ENCODE measurements at regions not wholly inside any gene's neighbourhood (a gene's known extent, or its start where the extent isn't known, plus 50 kb on each side); places are given as distances from the start of the nearest gene placed in this dataset.

- Histone ChIP-seq H3K23ac (ENCODE audit: low read depth, low read length, poor library complexity) (no peak overlapping the region), H3K9ac (ENCODE audit: low read depth, low read length, poor library complexity) (no peak overlapping the region), H2BK5ac (ENCODE audit: low read length) (no peak overlapping the region), H3K4me1 (ENCODE audit: control insufficient read depth in 2 of 2, insufficient read depth in 1 of 2, low read depth in 1 of 2, low read length in 2 of 2) (peaks cover 3 to 5% of the 10 kb centered on the region in 2 donors), H2AK5ac (ENCODE audit: low read depth, low read length) (no peak overlapping the region), H2BK120ac (ENCODE audit: low read depth, low read length) (no peak overlapping the region), H2AFZ (ENCODE audit: low read length) (no peak overlapping the region), H3K18ac (ENCODE audit: low read length) (no peak overlapping the region), H3K4ac (ENCODE audit: low read length) (no peak overlapping the region), H4K91ac (ENCODE audit: low read depth, low read length, poor library complexity) (no peak overlapping the region), H3K79me1 (ENCODE audit: low read depth, low read length) (no peaks in the 10 kb centered on the region), H3K27ac (replicated peaks; ENCODE audit: low read length) (no peak overlapping the region), H3K27me3 (ENCODE audit: control insufficient read depth in 3 of 3, insufficient read depth in 3 of 3, low read depth in 1 of 3, low read length in 3 of 3) (no peaks in the 10 kb centered on the region), H3K36me3 (replicated peaks in 1 of 2; ENCODE audit: control insufficient read depth in 2 of 2, insufficient read depth in 2 of 2, low read length in 2 of 2) (no peaks in the 10 kb centered on the region), H3K14ac (ENCODE audit: low read length) (no peak overlapping the region), H2BK15ac (ENCODE audit: low read length) (no peak overlapping the region), H3K4me3 (ENCODE audit: low read length in 2 of 2) (no peak overlapping the region), H4K8ac (ENCODE audit: low read depth, low read length) (no peak overlapping the region), H3K4me2 (ENCODE audit: insufficient read depth, low read length, poor library complexity, severe bottlenecking) (no peak overlapping the region), H2BK12ac (ENCODE audit: low read length) (no peak overlapping the region), H3K9me3 (replicated peaks in 1 of 2; ENCODE audit: control insufficient read depth in 2 of 2, insufficient read depth in 1 of 2, low read depth in 1 of 2, low read length in 2 of 2) (no peaks in the 10 kb centered on the region)
- WGBS, 2 donors (ENCODE audit: extremely low coverage in 2 of 2, insufficient read length in 2 of 2, insufficient replicate concordance in 1 of 2) = no CpG with 5 or more reads among the region's 11 CpGs
- no peak for DNase-seq (ENCODE audit: low spot score)
Observed at GRCh38 chr15:87778358-87778757, 478.2 kb downstream of the NTRK3 start.

GRCh38 chr15:87777054-87777561 is 479.4 kb downstream of the NTRK3 start:
- Histone ChIP-seq H3K4me1 (ENCODE audit: control insufficient read depth in 2 of 2, insufficient read depth in 1 of 2, low read depth in 1 of 2, low read length in 2 of 2) (peaks cover 3 to 5% of the 10 kb centered on the region in 2 donors), H3K4me3 (ENCODE audit: low read length in 2 of 2) (no peak overlapping the region), H2BK120ac (ENCODE audit: low read depth, low read length) (no peak overlapping the region), H2BK15ac (ENCODE audit: low read length) (no peak overlapping the region), H3K4me2 (ENCODE audit: insufficient read depth, low read length, poor library complexity, severe bottlenecking) (no peak overlapping the region), H4K8ac (ENCODE audit: low read depth, low read length) (peak overlapping the region; percentile 43), H3K79me1 (ENCODE audit: low read depth, low read length) (no peaks in the 10 kb centered on the region), H2BK5ac (ENCODE audit: low read length) (no peak overlapping the region), H3K27me3 (ENCODE audit: control insufficient read depth in 3 of 3, insufficient read depth in 3 of 3, low read depth in 1 of 3, low read length in 3 of 3) (no peaks in the 10 kb centered on the region), H4K91ac (ENCODE audit: low read depth, low read length, poor library complexity) (no peak overlapping the region), H2AFZ (ENCODE audit: low read length) (no peak overlapping the region), H3K4ac (ENCODE audit: low read length) (no peak overlapping the region), H3K18ac (ENCODE audit: low read length) (no peak overlapping the region), H3K9ac (ENCODE audit: low read depth, low read length, poor library complexity) (no peak overlapping the region), H3K27ac (replicated peaks; ENCODE audit: low read length) (no peak overlapping the region), H3K9me3 (replicated peaks in 1 of 2; ENCODE audit: control insufficient read depth in 2 of 2, insufficient read depth in 1 of 2, low read depth in 1 of 2, low read length in 2 of 2) (no peaks in the 10 kb centered on the region), H3K14ac (ENCODE audit: low read length) (no peak overlapping the region), H3K23ac (ENCODE audit: low read depth, low read length, poor library complexity) (no peak overlapping the region), H2AK5ac (ENCODE audit: low read depth, low read length) (no peak overlapping the region), H2BK12ac (ENCODE audit: low read length) (no peak overlapping the region), H3K36me3 (replicated peaks in 1 of 2; ENCODE audit: control insufficient read depth in 2 of 2, insufficient read depth in 2 of 2, low read length in 2 of 2) (no peaks in the 10 kb centered on the region)
- no peak for DNase-seq (ENCODE audit: low spot score)
- WGBS, 2 donors (ENCODE audit: extremely low coverage in 2 of 2, insufficient read length in 2 of 2, insufficient replicate concordance in 1 of 2) = no CpG with 5 or more reads among the region's 3 CpGs

- Histone ChIP-seq H3K4ac (ENCODE audit: low read length) (no peak overlapping the region), H3K27me3 (ENCODE audit: control insufficient read depth in 3 of 3, insufficient read depth in 3 of 3, low read depth in 1 of 3, low read length in 3 of 3) (no peaks in the 10 kb centered on the region), H3K4me3 (ENCODE audit: low read length in 2 of 2) (no peak overlapping the region), H3K23ac (ENCODE audit: low read depth, low read length, poor library complexity) (no peak overlapping the region), H2BK5ac (ENCODE audit: low read length) (no peak overlapping the region), H3K36me3 (replicated peaks in 1 of 2; ENCODE audit: control insufficient read depth in 2 of 2, insufficient read depth in 2 of 2, low read length in 2 of 2) (no peaks in the 10 kb centered on the region), H3K9me3 (replicated peaks in 1 of 2; ENCODE audit: control insufficient read depth in 2 of 2, insufficient read depth in 1 of 2, low read depth in 1 of 2, low read length in 2 of 2) (peaks cover 0 to 3% of the 10 kb centered on the region in 2 donors), H2BK15ac (ENCODE audit: low read length) (peak overlapping the region; percentile 20), H2BK120ac (ENCODE audit: low read depth, low read length) (no peak overlapping the region), H3K18ac (ENCODE audit: low read length) (no peak overlapping the region), H4K8ac (ENCODE audit: low read depth, low read length) (no peak overlapping the region), H3K79me1 (ENCODE audit: low read depth, low read length) (no peaks in the 10 kb centered on the region), H2AFZ (ENCODE audit: low read length) (no peak overlapping the region), H3K14ac (ENCODE audit: low read length) (no peak overlapping the region), H4K91ac (ENCODE audit: low read depth, low read length, poor library complexity) (no peak overlapping the region), H2AK5ac (ENCODE audit: low read depth, low read length) (no peak overlapping the region), H2BK12ac (ENCODE audit: low read length) (peak overlapping the region; percentile 26), H3K4me2 (ENCODE audit: insufficient read depth, low read length, poor library complexity, severe bottlenecking) (no peak overlapping the region), H3K9ac (ENCODE audit: low read depth, low read length, poor library complexity) (no peak overlapping the region), H3K4me1 (ENCODE audit: control insufficient read depth in 2 of 2, insufficient read depth in 1 of 2, low read depth in 1 of 2, low read length in 2 of 2) (peaks cover 4 to 14% of the 10 kb centered on the region in 2 donors), H3K27ac (replicated peaks; ENCODE audit: low read length) (no peak overlapping the region)
- WGBS, 2 donors (ENCODE audit: extremely low coverage in 2 of 2, insufficient read length in 2 of 2, insufficient replicate concordance in 1 of 2) = no CpG with 5 or more reads among the region's 3 CpGs
- DNase-seq (ENCODE audit: low spot score) = no peak
Observed at GRCh38 chr15:87767516-87767915, 489.0 kb downstream of the NTRK3 start.

- Histone ChIP-seq H2BK15ac (ENCODE audit: low read length) (no peak overlapping the region), H3K4ac (ENCODE audit: low read length) (no peak overlapping the region), H2BK5ac (ENCODE audit: low read length) (no peak overlapping the region), H3K23ac (ENCODE audit: low read depth, low read length, poor library complexity) (no peak overlapping the region), H3K36me3 (replicated peaks in 1 of 2; ENCODE audit: control insufficient read depth in 2 of 2, insufficient read depth in 2 of 2, low read length in 2 of 2) (no peaks in the 10 kb centered on the region), H3K79me1 (ENCODE audit: low read depth, low read length) (no peaks in the 10 kb centered on the region), H3K4me2 (ENCODE audit: insufficient read depth, low read length, poor library complexity, severe bottlenecking) (peak overlapping the region; percentile 32), H3K27ac (replicated peaks; ENCODE audit: low read length) (peak overlapping the region; percentile 67), H3K9ac (ENCODE audit: low read depth, low read length, poor library complexity) (no peak overlapping the region), H3K9me3 (replicated peaks in 1 of 2; ENCODE audit: control insufficient read depth in 2 of 2, insufficient read depth in 1 of 2, low read depth in 1 of 2, low read length in 2 of 2) (peaks cover 0 to 3% of the 10 kb centered on the region in 2 donors), H3K4me3 (ENCODE audit: low read length in 2 of 2) (no peak overlapping the region), H3K14ac (ENCODE audit: low read length) (no peak overlapping the region), H3K4me1 (ENCODE audit: control insufficient read depth in 2 of 2, insufficient read depth in 1 of 2, low read depth in 1 of 2, low read length in 2 of 2) (peaks cover 4 to 14% of the 10 kb centered on the region in 2 donors), H2AFZ (ENCODE audit: low read length) (peak overlapping the region; percentile 57), H4K8ac (ENCODE audit: low read depth, low read length) (no peak overlapping the region), H4K91ac (ENCODE audit: low read depth, low read length, poor library complexity) (no peak overlapping the region), H2BK120ac (ENCODE audit: low read depth, low read length) (no peak overlapping the region), H3K18ac (ENCODE audit: low read length) (no peak overlapping the region), H3K27me3 (ENCODE audit: control insufficient read depth in 3 of 3, insufficient read depth in 3 of 3, low read depth in 1 of 3, low read length in 3 of 3) (no peaks in the 10 kb centered on the region), H2BK12ac (ENCODE audit: low read length) (no peak overlapping the region), H2AK5ac (ENCODE audit: low read depth, low read length) (no peak overlapping the region)
- peak; percentile 59 for DNase-seq (ENCODE audit: low spot score)
- no CpG with 5 or more reads among the region's 4 CpGs for WGBS, 2 donors (ENCODE audit: extremely low coverage in 2 of 2, insufficient read length in 2 of 2, insufficient replicate concordance in 1 of 2)
Observed at GRCh38 chr15:87764461-87765240, 491.9 kb downstream of the NTRK3 start.

Data from neuronal stem cell (in vitro differentiated cells).